BLaER1 treated with 17β-estradiol and CSF1 and Interleukin-3, amounts not matched to agents 10 nM and 100 nM (cell line): ENCODE measurements at regions not wholly inside any gene's neighbourhood (a gene's known extent, or its start where the extent isn't known, plus 50 kb on each side); places are given as distances from the start of the nearest gene placed in this dataset.
"Not testable (repeated sequence)": the region's sequence is repeated elsewhere in the genome, so short reads cannot be mapped to it uniquely, and the experiment has no call there.

ENCODE experiments used
- H3K27ac ChIP-seq, 11 experiments: shearing (Covaris generic); formaldehyde crosslinking; 2 replicates each; pipeline ENCODE4 v1.8.1; 2022
- H3K27me3 ChIP-seq, 11 experiments: shearing (Covaris generic); formaldehyde crosslinking; 2 replicates each; pipeline ENCODE4 v1.8.1; 2022
- H3K36me3 ChIP-seq, 11 experiments: shearing (Covaris generic); formaldehyde crosslinking; 2 replicates each; pipeline ENCODE4 v1.8.1; 2022
- H3K4me1 ChIP-seq, 10 experiments: shearing (Covaris generic); formaldehyde crosslinking; 2 replicates each; pipeline ENCODE4 v1.8.1; 2022
- H3K4me2 ChIP-seq, 11 experiments: shearing (Covaris generic); formaldehyde crosslinking; 2 replicates each; pipeline ENCODE4 v1.8.1; 2022
- H3K4me3 ChIP-seq, 10 experiments: shearing (Covaris generic); formaldehyde crosslinking; 2 replicates each; pipeline ENCODE4 v1.8.1; 2022
- H3K9ac ChIP-seq, 11 experiments: shearing (Covaris generic); formaldehyde crosslinking; 2 replicates each; pipeline ENCODE4 v1.8.1; 2022
- H3K9me3 ChIP-seq, 11 experiments: shearing (Covaris generic); formaldehyde crosslinking; replicated peaks in 1 of 11; 2 replicates each; pipeline ENCODE4 v1.8.1; 2022
- H4K20me1 ChIP-seq, 11 experiments: shearing (Covaris generic); formaldehyde crosslinking; 2 replicates each; pipeline ENCODE4 v1.8.1; 2022
- Cebpa-rat ChIP-seq, 11 experiments: shearing (Covaris generic); IDR thresholded peaks; 2 replicates each; pipeline ENCODE4 v1.8.1; 2022

DNA sequence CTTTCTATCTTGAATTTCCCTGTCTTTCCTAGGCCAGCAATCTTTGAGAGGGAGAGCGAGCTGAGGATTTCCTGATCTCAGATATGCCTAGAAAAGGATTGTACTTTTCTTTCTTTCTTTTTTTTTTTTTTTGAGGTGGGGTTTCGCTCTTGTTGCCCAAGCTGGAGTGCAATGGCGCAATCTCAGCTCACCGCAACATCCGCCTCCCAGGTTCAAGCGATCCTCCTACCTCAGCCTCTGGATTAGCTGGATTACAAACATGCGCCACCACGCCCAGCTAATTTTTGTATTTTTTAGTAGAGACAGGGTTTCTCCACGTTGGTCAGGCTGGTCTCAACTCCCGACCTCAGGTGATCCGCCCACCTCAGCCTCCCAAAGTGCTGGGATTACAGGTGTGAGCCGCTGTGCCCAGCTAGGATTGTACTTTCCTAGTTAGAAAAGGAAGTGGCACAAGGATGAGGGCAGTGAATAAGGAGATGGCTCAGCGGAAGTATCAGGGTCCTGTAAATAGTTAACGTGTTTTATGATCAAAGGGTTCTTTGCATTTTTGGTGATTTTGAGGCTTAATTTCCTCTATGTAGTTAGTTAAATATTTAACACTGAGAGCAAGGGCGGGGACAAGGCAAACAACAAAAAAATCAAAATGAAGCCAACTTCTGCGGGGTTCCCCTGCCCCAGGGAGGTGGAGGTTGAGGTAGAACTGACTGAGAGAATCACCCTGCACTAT, 124.6 kb downstream of the LRRC37A3 start:
- not testable (repeated sequence) for H3K9me3 ChIP-seq, H3K27me3 ChIP-seq
- Histone ChIP-seq H3K4me2 (peak overlapping the region; percentile 9 to 95 (median 87); a peak in 20 of 22 replicates), H4K20me1 (peaks cover 0 to 17% (median 0%) of the 10 kb centered on the region in 11 experiments; a peak in 6 of 22 replicates), H3K36me3 (peaks cover 0 to 31% (median 7%) of the 10 kb centered on the region in 11 experiments; a peak in 9 of 22 replicates), H3K9ac (peak overlapping the region in 6 of 11 experiments; percentile 43 to 77 (median 68); a peak in 11 of 22 replicates), H3K27ac (peak overlapping the region in 9 of 11 experiments; percentile 22 to 91 (median 74); a peak in 16 of 22 replicates), H3K4me3 (peak overlapping the region in 2 of 10 experiments; percentile 8 to 13; a peak in 1 of 20 replicates), H3K4me1 (peaks cover 77 to 96% (median 90%) of the 10 kb centered on the region in 10 experiments)
- TF ChIP-seq Cebpa-rat (IDR thresholded peaks at IDR 0.05): peak in 1 of 11 experiments; percentile 50; a peak in 1 of 22 replicates

DNA sequence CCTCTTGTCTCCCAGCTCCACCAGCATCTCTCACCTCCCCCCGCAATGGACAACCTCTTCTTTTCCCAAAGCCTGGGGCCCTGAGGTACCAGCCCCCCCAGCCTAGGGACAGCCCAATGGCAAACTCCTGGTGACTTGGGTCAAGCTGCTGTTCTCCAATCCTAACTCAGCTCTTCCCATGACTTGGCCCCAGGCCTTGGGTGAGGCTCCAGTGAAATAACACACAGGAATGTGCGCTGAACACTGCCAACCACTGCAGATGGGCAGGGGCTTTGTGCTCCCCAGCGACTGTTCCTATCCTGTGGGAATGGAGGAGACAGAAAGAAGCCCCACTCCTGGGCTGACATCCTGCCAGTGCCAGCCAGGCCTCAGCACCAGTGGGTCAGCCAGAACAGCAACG, 125.2 kb downstream of the LRRC37A3 start:
- Histone ChIP-seq H3K27ac (peak overlapping the region in 9 of 11 experiments; percentile 22 to 91 (median 74); a peak in 17 of 22 replicates), H3K9ac (peak overlapping the region in 7 of 11 experiments; percentile 6 to 77 (median 67); a peak in 12 of 22 replicates), H3K36me3 (peaks cover 0 to 31% (median 7%) of the 10 kb centered on the region in 11 experiments; a peak in 9 of 22 replicates), H3K4me3 (0 out of 20 replicates have a peak overlapping the region, but pooled peaks of 1 of the 10 experiments have one; percentile 13), H3K4me1 (peaks cover 72 to 96% (median 89%) of the 10 kb centered on the region in 10 experiments), H3K4me2 (peak overlapping the region; percentile 3 to 95 (median 87); a peak in 19 of 22 replicates), H4K20me1 (peaks cover 0 to 12% (median 0%) of the 10 kb centered on the region in 11 experiments; a peak in 6 of 22 replicates)
- H3K9me3 ChIP-seq, H3K27me3 ChIP-seq: not testable (repeated sequence)

DNA sequence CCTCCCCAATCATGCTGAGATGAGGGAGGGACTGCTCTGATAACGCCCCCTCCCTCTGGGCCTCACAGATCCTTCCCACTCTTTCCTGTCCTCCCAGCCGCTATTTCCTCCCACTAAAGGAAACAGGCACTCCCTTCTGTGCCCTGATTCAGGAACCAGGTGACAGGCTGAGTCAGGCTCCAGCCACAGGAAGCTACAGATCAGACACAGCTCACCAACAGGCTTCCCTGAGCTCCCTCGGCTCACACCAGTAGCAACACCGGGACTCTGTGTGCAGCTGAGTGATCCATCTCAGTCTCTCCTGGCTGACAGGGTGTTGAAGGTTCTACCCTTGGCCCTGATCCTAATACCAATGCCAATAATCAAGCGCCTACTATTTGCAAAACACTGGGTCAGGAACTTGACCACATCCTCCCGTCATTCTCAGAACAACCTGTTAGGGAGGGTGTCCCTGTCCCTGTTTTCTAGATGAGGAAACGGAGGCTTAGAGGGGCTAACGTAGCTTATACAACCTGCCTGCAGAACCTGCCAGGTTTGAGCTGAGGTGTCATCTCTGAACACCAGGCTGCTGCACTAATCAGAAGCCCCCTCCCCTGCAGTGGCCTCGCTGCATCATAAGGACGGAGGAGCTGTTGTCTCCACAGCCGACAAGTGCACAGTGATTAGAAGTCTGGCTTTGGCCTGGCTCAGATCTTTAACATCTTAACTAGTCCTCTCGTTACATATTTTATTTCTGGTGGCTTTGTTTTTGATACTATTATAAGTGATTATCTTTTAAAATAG, 126.3 kb downstream of the LRRC37A3 start:
- Histone ChIP-seq H3K4me1 (peaks cover 72 to 97% (median 91%) of the 10 kb centered on the region in 10 experiments), H3K27ac (peak overlapping the region in 9 of 11 experiments; percentile 20 to 91 (median 74); a peak in 17 of 22 replicates), H3K36me3 (peaks cover 0 to 31% (median 7%) of the 10 kb centered on the region in 11 experiments; a peak in 9 of 22 replicates), H3K4me2 (peak overlapping the region; percentile 76 to 95 (median 87)), H3K4me3 (peak overlapping the region in 2 of 10 experiments; percentile 23 to 40; a peak in 5 of 20 replicates), H3K9ac (peak overlapping the region in 8 of 11 experiments; percentile 5 to 77 (median 66); a peak in 13 of 22 replicates)
- not testable (repeated sequence) for H4K20me1 ChIP-seq, H3K9me3 ChIP-seq, H3K27me3 ChIP-seq

DNA sequence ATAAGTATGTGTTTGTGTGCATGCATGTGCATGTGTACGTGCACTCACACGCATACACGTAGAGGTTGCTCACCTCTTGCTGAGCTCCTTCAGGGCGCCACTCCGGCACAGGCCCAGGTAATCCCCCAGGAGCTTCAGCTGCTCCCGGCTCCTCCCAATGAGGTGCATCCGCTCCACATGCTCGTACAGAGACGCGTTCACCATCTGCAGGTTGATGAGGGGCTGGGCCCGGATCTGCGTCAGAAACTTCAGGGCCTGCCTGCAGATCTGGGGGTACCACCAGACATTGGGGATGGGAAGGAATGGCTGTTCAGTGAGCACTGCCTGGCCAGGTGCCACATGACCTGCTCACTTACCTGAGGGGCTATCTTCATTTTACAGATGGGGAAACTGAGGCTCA, 127.0 kb downstream of the LRRC37A3 start:
- Histone ChIP-seq H3K4me2 (peak overlapping the region; percentile 76 to 95 (median 87)), H3K27ac (peak overlapping the region in 7 of 11 experiments; percentile 46 to 91 (median 82); a peak in 14 of 22 replicates), H3K36me3 (peaks cover 0 to 38% (median 9%) of the 10 kb centered on the region in 11 experiments; a peak in 13 of 22 replicates)

DNA sequence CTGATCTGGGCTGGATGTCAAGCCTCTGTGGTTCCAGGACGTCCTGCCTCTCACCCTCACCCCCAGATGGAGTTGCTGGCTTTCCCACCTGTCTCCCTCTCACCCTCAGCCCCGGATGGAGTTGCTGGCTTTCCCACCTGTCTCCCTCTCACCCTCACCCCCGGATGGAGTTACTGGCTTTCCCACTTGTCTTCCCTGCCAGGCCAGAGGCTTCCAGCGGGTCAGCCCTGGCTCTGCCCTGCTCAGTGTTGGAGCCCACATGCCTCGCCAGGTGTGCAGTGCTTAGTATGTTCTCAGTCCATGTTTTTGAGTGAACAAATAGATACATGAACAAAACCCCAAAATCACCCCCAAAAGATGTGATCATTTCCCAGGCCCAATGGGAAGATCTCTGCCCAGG, 127.6 kb downstream of the LRRC37A3 start:
- not testable (repeated sequence) for H3K4me3 ChIP-seq, H3K9me3 ChIP-seq, H4K20me1 ChIP-seq, H3K27me3 ChIP-seq
- H3K36me3 ChIP-seq: peaks cover 0 to 41% (median 15%) of the 10 kb centered on the region in 11 experiments; a peak in 15 of 22 replicates
- peak overlapping the region in 3 of 11 experiments; percentile 10 to 77 (median 27); a peak in 2 of 22 replicates for H3K9ac ChIP-seq
- peak overlapping the region; percentile 76 to 95 (median 87) for H3K4me2 ChIP-seq
- peaks cover 63 to 92% (median 87%) of the 10 kb centered on the region in 10 experiments for H3K4me1 ChIP-seq
- H3K27ac ChIP-seq: peak overlapping the region in 5 of 11 experiments; percentile 42 to 91 (median 82); a peak in 8 of 22 replicates

More for the DNA sequence above, 127.0 kb downstream of the LRRC37A3 start:
- H3K27me3 ChIP-seq, H4K20me1 ChIP-seq, H3K9me3 ChIP-seq: not testable (repeated sequence)
- Histone ChIP-seq H3K4me1 (peaks cover 67 to 96% (median 92%) of the 10 kb centered on the region in 10 experiments), H3K9ac (peak overlapping the region in 6 of 11 experiments; percentile 40 to 77 (median 70); a peak in 9 of 22 replicates), H3K4me3 (0 out of 20 replicates have a peak overlapping the region, but pooled peaks of 2 of the 10 experiments have one; percentile 9 to 23)

DNA sequence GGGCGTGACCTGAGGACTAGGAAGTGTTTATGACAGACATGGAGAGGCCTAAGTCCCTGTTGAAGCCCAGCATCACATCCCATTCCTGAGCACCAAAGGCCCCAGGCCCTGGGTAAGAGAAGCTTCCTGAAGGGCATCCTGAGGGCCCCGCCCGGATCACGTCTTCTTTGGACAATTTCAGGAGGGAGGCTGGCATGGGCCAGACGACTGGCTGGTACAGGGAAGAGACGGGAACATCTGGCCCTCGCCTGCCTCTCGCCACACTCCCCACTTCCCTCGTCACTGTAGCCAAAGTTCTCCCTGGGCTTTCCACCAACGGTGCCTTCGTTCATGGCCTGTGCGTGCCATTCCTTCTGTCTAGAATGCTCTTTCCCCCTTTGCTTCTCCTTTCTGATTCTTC, 128.1 kb downstream of the LRRC37A3 start:
- Histone ChIP-seq H3K4me1 (peaks cover 61 to 88% (median 83%) of the 10 kb centered on the region in 10 experiments), H3K36me3 (peaks cover 4 to 43% (median 19%) of the 10 kb centered on the region in 11 experiments; a peak in 18 of 22 replicates), H3K4me2 (peak overlapping the region; percentile 36 to 95 (median 87); a peak in 21 of 22 replicates), H3K27ac (peak overlapping the region in 7 of 11 experiments; percentile 40 to 91 (median 74); a peak in 15 of 22 replicates), H3K9ac (peak overlapping the region in 6 of 11 experiments; percentile 26 to 77 (median 46); a peak in 8 of 22 replicates)
- not testable (repeated sequence) for H4K20me1 ChIP-seq, H3K27me3 ChIP-seq, H3K9me3 ChIP-seq, H3K4me3 ChIP-seq

DNA sequence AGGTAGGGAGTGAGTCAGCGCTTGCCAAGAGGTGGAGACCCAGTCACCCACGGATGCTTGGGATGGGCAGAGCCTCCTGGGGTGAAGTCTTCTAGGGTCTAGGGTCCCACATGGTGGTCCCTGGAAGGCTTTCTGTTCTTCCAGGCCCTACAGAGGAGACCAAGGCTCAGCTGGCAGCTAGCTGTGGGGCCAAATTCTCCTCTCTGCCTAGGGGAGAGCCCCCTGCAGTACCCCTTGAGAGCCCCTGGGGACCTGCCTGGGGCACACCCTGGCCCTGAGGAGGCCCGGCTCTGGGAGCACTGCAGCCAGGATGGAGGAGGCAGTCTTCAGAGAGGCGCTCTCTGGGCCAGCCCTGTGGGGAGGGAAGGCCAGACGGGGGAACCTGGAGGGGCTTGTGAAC, 128.6 kb upstream of the SMURF2 start:
- Histone ChIP-seq H3K36me3 (peaks cover 9 to 48% (median 25%) of the 10 kb centered on the region in 11 experiments; a peak in 18 of 22 replicates), H3K4me1 (peaks cover 61 to 82% (median 77%) of the 10 kb centered on the region in 10 experiments), H3K4me2 (peak overlapping the region; percentile 36 to 95 (median 87); a peak in 21 of 22 replicates), H3K27ac (peak overlapping the region in 7 of 11 experiments; percentile 40 to 91 (median 74); a peak in 14 of 22 replicates), H3K9ac (peak overlapping the region in 6 of 11 experiments; percentile 26 to 77 (median 46); a peak in 8 of 22 replicates)
- not testable (repeated sequence) for H3K4me3 ChIP-seq, H3K27me3 ChIP-seq, H4K20me1 ChIP-seq, H3K9me3 ChIP-seq

DNA sequence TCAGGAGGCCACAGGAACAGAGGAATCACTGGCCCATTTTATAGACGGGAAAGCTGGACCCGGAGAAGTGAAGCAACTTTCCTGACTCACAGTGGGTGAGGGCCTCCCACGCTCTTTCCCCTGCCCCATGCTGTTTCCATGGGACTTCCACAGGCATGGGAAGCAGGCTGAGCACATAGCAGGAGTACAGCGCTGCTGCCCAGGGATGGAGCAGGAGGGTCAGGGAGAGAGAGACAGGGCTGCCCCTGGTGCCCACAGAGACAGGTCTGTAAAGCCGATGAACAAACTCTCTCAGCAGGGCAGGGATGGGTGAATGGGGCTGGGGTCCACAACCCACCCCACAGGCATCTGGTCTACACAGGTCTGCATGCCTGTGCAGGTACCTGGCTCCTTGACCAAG, 128.1 kb upstream of the SMURF2 start:
- Histone ChIP-seq H3K27ac (peak overlapping the region in 4 of 11 experiments; percentile 71 to 91 (median 86); a peak in 7 of 22 replicates), H3K4me2 (peak overlapping the region in 10 of 11 experiments; percentile 60 to 95 (median 88); a peak in 18 of 22 replicates), H3K9ac (peak overlapping the region in 1 of 11 experiments; percentile 54; a peak in 1 of 22 replicates), H3K36me3 (peaks cover 9 to 53% (median 30%) of the 10 kb centered on the region in 11 experiments; a peak in 20 of 22 replicates), H3K4me1 (peaks cover 59 to 78% (median 74%) of the 10 kb centered on the region in 10 experiments)
- H3K27me3 ChIP-seq, H4K20me1 ChIP-seq, H3K9me3 ChIP-seq, H3K4me3 ChIP-seq: not testable (repeated sequence)

DNA sequence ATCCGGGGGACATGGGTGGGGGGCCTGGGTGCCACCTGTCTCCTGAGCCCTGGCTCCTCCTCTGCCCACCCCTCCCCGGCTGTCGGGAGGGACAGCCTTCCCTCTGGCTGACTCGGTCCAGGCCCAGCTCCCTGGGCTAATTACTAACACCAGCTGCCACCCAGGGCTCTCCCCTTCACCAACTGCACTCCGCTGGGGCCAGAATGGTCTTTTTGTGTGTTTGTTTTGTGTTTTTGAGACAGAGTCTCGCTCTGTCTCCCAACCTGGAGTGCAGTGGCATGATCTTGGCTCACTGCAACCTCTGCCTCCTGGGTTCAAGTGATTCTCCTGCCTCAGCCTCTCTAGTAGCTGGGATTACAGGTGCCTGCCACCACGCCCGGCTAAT, 126.9 kb upstream of the SMURF2 start:
- H3K9me3 ChIP-seq, H4K20me1 ChIP-seq, H3K4me3 ChIP-seq, H3K27me3 ChIP-seq: not testable (repeated sequence)
- peak overlapping the region; percentile 44 to 71 (median 66); a peak in 19 of 22 replicates for H3K4me2 ChIP-seq
- H3K27ac ChIP-seq: peak overlapping the region in 6 of 11 experiments; percentile 22 to 64 (median 58); a peak in 9 of 22 replicates
- H3K9ac ChIP-seq: peak overlapping the region in 3 of 11 experiments; percentile 38 to 44 (median 41); a peak in 2 of 22 replicates
- H3K36me3 ChIP-seq: peaks cover 9 to 55% (median 40%) of the 10 kb centered on the region in 11 experiments; a peak in 20 of 22 replicates
- H3K4me1 ChIP-seq: peaks cover 53 to 74% (median 64%) of the 10 kb centered on the region in 10 experiments
